ENCODE measurements at regions not wholly inside any gene's neighbourhood (a gene's known extent, or its start where the extent isn't known, plus 50 kb on each side); places are given as distances from the start of the nearest gene placed in this dataset.

DNA sequence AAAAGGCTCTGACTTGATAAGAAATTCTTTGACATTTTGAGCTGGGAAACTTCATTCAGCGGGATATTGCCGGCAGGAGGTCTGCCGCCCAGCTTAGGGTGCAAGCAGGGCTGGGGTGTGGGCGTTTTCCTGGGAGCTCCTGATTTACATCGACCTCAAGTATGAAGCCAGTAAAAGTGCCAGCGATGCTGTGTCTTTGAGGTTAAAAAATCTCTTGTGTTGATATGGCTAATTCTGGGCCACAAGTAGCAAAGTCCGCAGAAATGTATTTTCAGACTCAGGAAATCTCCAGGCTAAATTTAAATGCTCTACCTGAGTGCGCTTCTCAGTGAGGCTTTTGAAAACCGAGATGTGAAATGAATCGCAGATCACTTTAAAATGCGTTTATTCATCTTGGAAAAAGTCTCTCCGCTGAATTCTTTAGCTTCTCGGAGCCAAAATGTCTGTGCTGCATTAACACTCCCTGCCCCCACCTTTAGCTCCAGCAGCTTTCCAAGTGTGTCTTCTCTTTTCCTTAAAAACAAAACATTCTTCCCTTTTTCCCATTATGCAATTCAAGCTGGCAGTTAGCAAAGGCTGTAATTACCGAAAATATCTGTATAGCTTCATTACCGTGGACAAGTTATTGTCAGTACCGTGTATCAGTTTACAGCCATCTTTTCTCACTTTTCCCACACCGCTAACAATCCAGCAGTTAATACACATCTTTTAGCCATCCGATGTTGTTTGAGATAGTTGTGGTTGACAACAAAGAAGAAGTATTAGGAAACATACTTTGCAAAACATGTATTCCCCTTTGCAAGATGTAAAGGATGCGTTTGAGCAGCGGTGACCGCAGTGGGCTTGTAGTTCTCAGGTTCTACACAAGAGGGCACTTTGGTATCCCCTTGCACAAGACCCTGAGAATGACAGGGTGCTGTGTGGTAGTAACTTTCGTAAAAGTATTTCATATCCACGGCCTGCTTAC lies 136.0 kb upstream of the STX18 start:
- TF ChIP-seq, protein P1, sequence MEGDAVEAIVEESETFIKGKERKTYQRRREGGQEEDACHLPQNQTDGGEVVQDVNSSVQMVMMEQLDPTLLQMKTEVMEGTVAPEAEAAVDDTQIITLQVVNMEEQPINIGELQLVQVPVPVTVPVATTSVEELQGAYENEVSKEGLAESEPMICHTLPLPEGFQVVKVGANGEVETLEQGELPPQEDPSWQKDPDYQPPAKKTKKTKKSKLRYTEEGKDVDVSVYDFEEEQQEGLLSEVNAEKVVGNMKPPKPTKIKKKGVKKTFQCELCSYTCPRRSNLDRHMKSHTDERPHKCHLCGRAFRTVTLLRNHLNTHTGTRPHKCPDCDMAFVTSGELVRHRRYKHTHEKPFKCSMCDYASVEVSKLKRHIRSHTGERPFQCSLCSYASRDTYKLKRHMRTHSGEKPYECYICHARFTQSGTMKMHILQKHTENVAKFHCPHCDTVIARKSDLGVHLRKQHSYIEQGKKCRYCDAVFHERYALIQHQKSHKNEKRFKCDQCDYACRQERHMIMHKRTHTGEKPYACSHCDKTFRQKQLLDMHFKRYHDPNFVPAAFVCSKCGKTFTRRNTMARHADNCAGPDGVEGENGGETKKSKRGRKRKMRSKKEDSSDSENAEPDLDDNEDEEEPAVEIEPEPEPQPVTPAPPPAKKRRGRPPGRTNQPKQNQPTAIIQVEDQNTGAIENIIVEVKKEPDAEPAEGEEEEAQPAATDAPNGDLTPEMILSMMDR (IDR thresholded peaks at IDR 0.05; ENCODE audit: poor library complexity), result peak; percentile 69
- TF ChIP-seq EZH2phosphoT487 (IDR thresholded peaks at IDR 0.05; ENCODE audit: low read depth, severe bottlenecking, unreplicated experiment) (no peak), EZH2 (IDR thresholded peaks at IDR 0.05; ENCODE audit: borderline replicate concordance) (no peak)

Measured in hepatocyte (in vitro differentiated cells).